ENCODE measurements at regions not wholly inside any gene's neighbourhood (a gene's known extent, or its start where the extent isn't known, plus 50 kb on each side); places are given as distances from the start of the nearest gene placed in this dataset.

DNA sequence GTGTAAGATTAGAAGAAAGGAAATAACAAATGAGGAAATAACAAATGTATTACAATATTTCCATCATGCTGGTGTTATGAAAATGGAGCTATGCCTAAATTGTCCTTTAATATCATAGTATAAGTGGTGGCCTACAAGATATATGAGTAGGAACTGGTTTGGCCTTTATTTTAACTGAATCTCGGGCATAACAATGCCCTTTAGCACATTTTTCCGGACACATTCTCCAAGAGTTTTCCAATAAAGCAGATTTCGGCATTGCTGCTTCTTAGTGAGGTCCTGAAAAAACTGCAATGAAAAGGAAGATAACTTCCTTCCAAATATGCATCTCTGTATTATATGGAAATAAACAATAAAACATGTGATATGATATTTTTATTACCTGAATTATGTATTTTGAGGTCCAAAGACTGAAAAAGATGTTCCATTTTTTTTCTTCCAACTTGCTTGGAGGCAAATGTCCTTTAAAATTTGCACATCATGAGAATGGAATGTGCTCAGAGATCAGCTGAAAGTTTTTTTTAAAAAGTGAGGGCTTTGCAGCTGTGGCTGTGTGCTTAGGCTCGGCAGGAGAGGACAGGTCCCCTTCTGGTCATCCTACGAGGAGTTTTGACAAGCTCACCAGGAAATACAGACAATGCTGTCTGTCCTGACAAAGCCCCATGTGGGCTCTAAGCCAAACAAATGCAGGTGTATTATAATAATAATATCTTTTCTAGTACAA, 132.3 kb upstream of the RND3 start (continued):
- TF ChIP-seq, protein P1, sequence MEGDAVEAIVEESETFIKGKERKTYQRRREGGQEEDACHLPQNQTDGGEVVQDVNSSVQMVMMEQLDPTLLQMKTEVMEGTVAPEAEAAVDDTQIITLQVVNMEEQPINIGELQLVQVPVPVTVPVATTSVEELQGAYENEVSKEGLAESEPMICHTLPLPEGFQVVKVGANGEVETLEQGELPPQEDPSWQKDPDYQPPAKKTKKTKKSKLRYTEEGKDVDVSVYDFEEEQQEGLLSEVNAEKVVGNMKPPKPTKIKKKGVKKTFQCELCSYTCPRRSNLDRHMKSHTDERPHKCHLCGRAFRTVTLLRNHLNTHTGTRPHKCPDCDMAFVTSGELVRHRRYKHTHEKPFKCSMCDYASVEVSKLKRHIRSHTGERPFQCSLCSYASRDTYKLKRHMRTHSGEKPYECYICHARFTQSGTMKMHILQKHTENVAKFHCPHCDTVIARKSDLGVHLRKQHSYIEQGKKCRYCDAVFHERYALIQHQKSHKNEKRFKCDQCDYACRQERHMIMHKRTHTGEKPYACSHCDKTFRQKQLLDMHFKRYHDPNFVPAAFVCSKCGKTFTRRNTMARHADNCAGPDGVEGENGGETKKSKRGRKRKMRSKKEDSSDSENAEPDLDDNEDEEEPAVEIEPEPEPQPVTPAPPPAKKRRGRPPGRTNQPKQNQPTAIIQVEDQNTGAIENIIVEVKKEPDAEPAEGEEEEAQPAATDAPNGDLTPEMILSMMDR (IDR thresholded peaks at IDR 0.05; ENCODE audit: low read depth, low read length, missing input control): no peak
- TF ChIP-seq, protein P2, sequence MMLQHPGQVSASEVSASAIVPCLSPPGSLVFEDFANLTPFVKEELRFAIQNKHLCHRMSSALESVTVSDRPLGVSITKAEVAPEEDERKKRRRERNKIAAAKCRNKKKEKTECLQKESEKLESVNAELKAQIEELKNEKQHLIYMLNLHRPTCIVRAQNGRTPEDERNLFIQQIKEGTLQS (IDR thresholded peaks at IDR 0.05): no peak
- TF ChIP-seq RXRA (IDR thresholded peaks at IDR 0.05): no peak
- no peak for TF ChIP-seq MAX (IDR thresholded peaks at IDR 0.05)

- Histone ChIP-seq H3K36me3 (ENCODE audit: control insufficient read depth in 4 of 4, insufficient read depth in 3 of 4, low read depth in 1 of 4, low read length in 3 of 4) (no peaks in the 10 kb centered on the region), H3K9me3 (ENCODE audit: control insufficient read depth in 4 of 4, low read length in 3 of 4) (no peaks in the 10 kb centered on the region), H3K4me1 (ENCODE audit: control insufficient read depth in 4 of 4, insufficient read depth in 4 of 4, low read length in 3 of 4) (peaks cover 2 to 9% (median 5%) of the 10 kb centered on the region in 4 donors), H3K27me3 (ENCODE audit: control insufficient read depth in 4 of 4, insufficient read depth in 4 of 4, low read length in 3 of 4) (no peaks in the 10 kb centered on the region), H3K4me3 (ENCODE audit: low read depth in 1 of 3, low read length in 3 of 3) (no peak overlapping the region), H3K27ac (ENCODE audit: low read depth in 1 of 2, low read length in 2 of 2) (no peak overlapping the region), H3K9ac (ENCODE audit: low read depth in 1 of 2, low read length in 2 of 2) (no peak overlapping the region)
- WGBS: 86% methylated on average over 7 of the region's 7 CpGs
- no peak for DNase-seq (ENCODE audit: low spot score)
- no peak for TF ChIP-seq REST (IDR thresholded peaks at IDR 0.05)
- no peak for TF ChIP-seq JUND (IDR thresholded peaks at IDR 0.05)
- no peak for TF ChIP-seq TAF1 (conservative IDR thresholded peaks at IDR 0.05)
- TF ChIP-seq RAD21 (IDR thresholded peaks at IDR 0.05): no peak
- TF ChIP-seq RXRA (IDR thresholded peaks at IDR 0.05): no peak
- TF ChIP-seq ZBTB33 (IDR thresholded peaks at IDR 0.05): no peak
- TF ChIP-seq GABPA (IDR thresholded peaks at IDR 0.05 in 1 of 2, conservative IDR thresholded peaks at IDR 0.05 in 1 of 2): no peak
- no peak for TF ChIP-seq EGR1 (IDR thresholded peaks at IDR 0.05; ENCODE audit: low read depth in 2 of 2)
- TF ChIP-seq HNF4G (IDR thresholded peaks at IDR 0.05): no peak
- no peak for TF ChIP-seq FOXA2 (IDR thresholded peaks at IDR 0.05)
- no peak for TF ChIP-seq MAX (IDR thresholded peaks at IDR 0.05)
- no peak for TF ChIP-seq YY1 (IDR thresholded peaks at IDR 0.05)
- TF ChIP-seq FOXA1 (IDR thresholded peaks at IDR 0.05): no peak
Observed at GRCh38 chr2:150618245-150618895, 130.9 kb upstream of the RND3 start.

Data from liver (tissue), 8 donors.